ENCODE measurements at regions not wholly inside any gene's neighbourhood (a gene's known extent, or its start where the extent isn't known, plus 50 kb on each side); places are given as distances from the start of the nearest gene placed in this dataset.

- TF ChIP-seq POLR2A (IDR thresholded peaks at IDR 0.05; ENCODE audit: low read depth, low read length) (no peak), CTCF (IDR thresholded peaks at IDR 0.05; ENCODE audit: extremely low read depth in 1 of 2, insufficient read depth in 1 of 2, low read depth in 1 of 2, low read length in 2 of 2) (no peak)
These were observed 76.8 kb upstream of the PRKG1 start for GRCh38 chr10:50997461-50997860.

All from endothelial cell of umbilical vein (primary cell).